K562 (cell line): ENCODE measurements at regions not wholly inside any gene's neighbourhood (a gene's known extent, or its start where the extent isn't known, plus 50 kb on each side); places are given as distances from the start of the nearest gene placed in this dataset.

Experiments
- EP300 ChIP-seq: IDR thresholded peaks from 2 replicates; pipeline ENCODE4 v1.6.1; 2012; ENCODE audit warnings: low read length, improper control_type of control experiment
- NFATC3 ChIP-seq: fragments of 450-650 bp; IDR thresholded peaks from 2 replicates; pipeline ENCODE4 v1.6.1; 2017; ENCODE audit warnings: mild to moderate bottlenecking
- TF ChIP-seq, protein P1 (sequence below), 2 experiments: fragments of 450-650 bp in 1 of 2; sonication (generic) in 1 of 2; formaldehyde crosslinking in 1 of 2; IDR thresholded peaks in 1 of 2; conservative IDR thresholded peaks in 1 of 2; 2 replicates each; pipeline versions ENCODE4 v1.6.1 to v1.8.1; 2016 to 2023; ENCODE audit warnings: mild to moderate bottlenecking in 2 of 2, moderate library complexity in 2 of 2, inconsistent platforms in 1 of 2, missing genetic modification reagents in 1 of 2
- TF ChIP-seq, protein P2 (sequence below): fragments of 250-450 bp; sonication (Bioruptor Pico); IDR thresholded peaks from 2 replicates; pipeline ENCODE4 v1.8.0; 2022; ENCODE audit warnings: moderate library complexity, mild to moderate bottlenecking, inconsistent platforms
- TF ChIP-seq, protein P3 (sequence below), 3 experiments: IDR thresholded peaks in 2 of 3; conservative IDR thresholded peaks in 1 of 3; 2 replicates each; pipeline ENCODE4 v1.5.1; 2011 to 2012; ENCODE audit warnings: low read length in 3 of 3, mild to moderate bottlenecking in 3 of 3, control low read depth in 2 of 3, improper control_type of control experiment in 1 of 3, inconsistent platforms in 1 of 3, low read depth in 1 of 3, mixed read lengths in 1 of 3, moderate library complexity in 1 of 3; ENCODE audit not compliant: insufficient read depth in 2 of 3
- TF ChIP-seq, protein P4 (sequence below): sonication (generic); formaldehyde crosslinking; IDR thresholded peaks from 2 replicates; pipeline ENCODE4 v1.9.0; 2022; ENCODE audit warnings: mild to moderate bottlenecking, missing genetic modification reagents

DNA sequence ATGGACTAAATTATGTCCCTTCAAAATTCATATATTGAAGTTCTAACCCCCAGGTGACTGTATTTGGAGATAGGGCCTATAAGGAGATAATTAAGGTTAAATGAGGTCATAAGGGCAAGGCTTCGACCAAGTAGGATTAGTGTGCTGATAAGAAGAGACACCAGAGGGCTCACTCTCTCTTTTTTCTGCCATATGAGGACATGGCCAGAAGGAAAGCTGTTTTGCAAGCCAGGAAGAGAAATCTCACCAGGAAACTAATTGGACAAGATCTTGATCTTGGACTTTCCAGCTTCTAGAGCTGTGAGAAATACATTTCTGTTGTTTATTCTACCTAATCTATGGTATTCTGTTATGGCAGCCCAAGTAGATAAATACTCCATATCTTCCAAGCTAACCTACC, 503.6 kb upstream of the NAALADL2 start:
- TF ChIP-seq EP300: no peak
- TF ChIP-seq, protein P1, sequence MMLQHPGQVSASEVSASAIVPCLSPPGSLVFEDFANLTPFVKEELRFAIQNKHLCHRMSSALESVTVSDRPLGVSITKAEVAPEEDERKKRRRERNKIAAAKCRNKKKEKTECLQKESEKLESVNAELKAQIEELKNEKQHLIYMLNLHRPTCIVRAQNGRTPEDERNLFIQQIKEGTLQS (IDR thresholded peaks at IDR 0.05): no peak
- TF ChIP-seq, protein P1 (CRISPR knock-in tag; conservative IDR thresholded peaks at IDR 0.05): no peak
- TF ChIP-seq, protein P2, sequence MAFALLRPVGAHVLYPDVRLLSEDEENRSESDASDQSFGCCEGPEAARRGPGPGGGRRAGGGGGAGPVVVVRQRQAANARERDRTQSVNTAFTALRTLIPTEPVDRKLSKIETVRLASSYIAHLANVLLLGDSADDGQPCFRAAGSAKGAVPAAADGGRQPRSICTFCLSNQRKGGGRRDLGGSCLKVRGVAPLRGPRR: no peak
- TF ChIP-seq, protein P3, sequence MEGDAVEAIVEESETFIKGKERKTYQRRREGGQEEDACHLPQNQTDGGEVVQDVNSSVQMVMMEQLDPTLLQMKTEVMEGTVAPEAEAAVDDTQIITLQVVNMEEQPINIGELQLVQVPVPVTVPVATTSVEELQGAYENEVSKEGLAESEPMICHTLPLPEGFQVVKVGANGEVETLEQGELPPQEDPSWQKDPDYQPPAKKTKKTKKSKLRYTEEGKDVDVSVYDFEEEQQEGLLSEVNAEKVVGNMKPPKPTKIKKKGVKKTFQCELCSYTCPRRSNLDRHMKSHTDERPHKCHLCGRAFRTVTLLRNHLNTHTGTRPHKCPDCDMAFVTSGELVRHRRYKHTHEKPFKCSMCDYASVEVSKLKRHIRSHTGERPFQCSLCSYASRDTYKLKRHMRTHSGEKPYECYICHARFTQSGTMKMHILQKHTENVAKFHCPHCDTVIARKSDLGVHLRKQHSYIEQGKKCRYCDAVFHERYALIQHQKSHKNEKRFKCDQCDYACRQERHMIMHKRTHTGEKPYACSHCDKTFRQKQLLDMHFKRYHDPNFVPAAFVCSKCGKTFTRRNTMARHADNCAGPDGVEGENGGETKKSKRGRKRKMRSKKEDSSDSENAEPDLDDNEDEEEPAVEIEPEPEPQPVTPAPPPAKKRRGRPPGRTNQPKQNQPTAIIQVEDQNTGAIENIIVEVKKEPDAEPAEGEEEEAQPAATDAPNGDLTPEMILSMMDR (IDR thresholded peaks at IDR 0.05 in 2 of 3, conservative IDR thresholded peaks at IDR 0.05 in 1 of 3; ENCODE audit: insufficient read depth in 2 of 3, low read depth in 1 of 3, low read length in 3 of 3): no peak
- no peak for TF ChIP-seq NFATC3
- TF ChIP-seq, protein P4, sequence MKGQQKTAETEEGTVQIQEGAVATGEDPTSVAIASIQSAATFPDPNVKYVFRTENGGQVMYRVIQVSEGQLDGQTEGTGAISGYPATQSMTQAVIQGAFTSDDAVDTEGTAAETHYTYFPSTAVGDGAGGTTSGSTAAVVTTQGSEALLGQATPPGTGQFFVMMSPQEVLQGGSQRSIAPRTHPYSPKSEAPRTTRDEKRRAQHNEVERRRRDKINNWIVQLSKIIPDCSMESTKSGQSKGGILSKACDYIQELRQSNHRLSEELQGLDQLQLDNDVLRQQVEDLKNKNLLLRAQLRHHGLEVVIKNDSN: no peak
